HFF-Myc (cell line): ENCODE measurements at regions not wholly inside any gene's neighbourhood (a gene's known extent, or its start where the extent isn't known, plus 50 kb on each side); places are given as distances from the start of the nearest gene placed in this dataset.
A peak's percentile ranks its signal among the peaks of the same experiment; 100 is the strongest.

Experiments
- DNase-seq: peaks from one replicate; pipeline ENCODE4 v3.0.0-alpha.2; 2011; ENCODE audit warnings: low read depth; ENCODE audit errors: extremely low read depth
- H3K4me3 ChIP-seq: replicated peaks from 2 replicates; pipeline ENCODE4 v1.5.1; 2011; ENCODE audit warnings: low read depth, mild to moderate bottlenecking, control low read depth, low read length
- CTCF ChIP-seq: IDR thresholded peaks from 2 replicates; pipeline ENCODE4 v1.5.1; 2012; ENCODE audit warnings: mild to moderate bottlenecking, low read depth, low read length, control low read depth; ENCODE audit errors: missing control alignments

GRCh38 chr5:171697221-171698102 is 88.2 kb upstream of the SMIM23 start:
- DNase-seq, result no peak
- TF ChIP-seq CTCF, result no peak
- H3K4me3 ChIP-seq, result no peak overlapping the region

- TF ChIP-seq CTCF, result no peak
- no peak overlapping the region for H3K4me3 ChIP-seq
- DNase-seq, result peak; percentile 67
Measured at GRCh38 chr5:171700318-171700912, 85.2 kb upstream of the SMIM23 start.

- DNase-seq, result peak; percentile 47
- no peak for TF ChIP-seq CTCF
- H3K4me3 ChIP-seq, result no peak overlapping the region
Measured at GRCh38 chr5:171701100-171701541, 84.5 kb upstream of the SMIM23 start.

- no peak overlapping the region for H3K4me3 ChIP-seq
- DNase-seq, result peak; percentile 41
- no peak for TF ChIP-seq CTCF
Measured at GRCh38 chr5:171702135-171702770, 83.4 kb upstream of the SMIM23 start.

- no peak for TF ChIP-seq CTCF
- DNase-seq, result no peak
- no peak overlapping the region for H3K4me3 ChIP-seq
Measured at GRCh38 chr5:171703146-171703545, 82.5 kb upstream of the SMIM23 start.

- TF ChIP-seq CTCF, result no peak
- no peak overlapping the region for H3K4me3 ChIP-seq
- DNase-seq, result no peak
Measured at GRCh38 chr5:171705036-171705435, 80.6 kb upstream of the SMIM23 start.
